T-helper 17 cell (primary cell): ENCODE measurements at regions not wholly inside any gene's neighbourhood (a gene's known extent, or its start where the extent isn't known, plus 50 kb on each side); places are given as distances from the start of the nearest gene placed in this dataset.

Experiments
- ATAC-seq: fragments of 150-1000 bp; cut with Tn5 transposase; 2 replicates; pipeline ENCODE4 v1.10.0; 2021; ENCODE audit warnings: mild to moderate bottlenecking, moderate library complexity
- DNase-seq, 3 donors: peaks; one replicate each; pipeline versions ENCODE4 v3.0.0 to v3.0.0-alpha.2; 2020 to 2021
- H3K9me3 ChIP-seq: one replicate; pipeline ENCODE4 v1.7.0; 2013; ENCODE audit warnings: low read length, mild to moderate bottlenecking; ENCODE audit not compliant: control insufficient read depth, poor library complexity, severe bottlenecking
- H3K27ac Mint-ChIP-seq: one replicate; pipeline ENCODE4 v1.8.0; 2022; ENCODE audit warnings: mild to moderate bottlenecking, moderate library complexity, mixed read lengths
- H3K27me3 Mint-ChIP-seq: one replicate; pipeline ENCODE4 v1.8.0; 2022; ENCODE audit warnings: mixed read lengths
- H3K36me3 Mint-ChIP-seq: one replicate; pipeline ENCODE4 v1.8.0; 2022; ENCODE audit warnings: low read depth, mixed read lengths
- H3K4me1 Mint-ChIP-seq: one replicate; pipeline ENCODE4 v1.8.0; 2022; ENCODE audit warnings: mild to moderate bottlenecking, mixed read lengths
- H3K4me3 Mint-ChIP-seq: one replicate; pipeline ENCODE4 v1.8.0; 2022; ENCODE audit warnings: mild to moderate bottlenecking, moderate library complexity, mixed read lengths

DNA sequence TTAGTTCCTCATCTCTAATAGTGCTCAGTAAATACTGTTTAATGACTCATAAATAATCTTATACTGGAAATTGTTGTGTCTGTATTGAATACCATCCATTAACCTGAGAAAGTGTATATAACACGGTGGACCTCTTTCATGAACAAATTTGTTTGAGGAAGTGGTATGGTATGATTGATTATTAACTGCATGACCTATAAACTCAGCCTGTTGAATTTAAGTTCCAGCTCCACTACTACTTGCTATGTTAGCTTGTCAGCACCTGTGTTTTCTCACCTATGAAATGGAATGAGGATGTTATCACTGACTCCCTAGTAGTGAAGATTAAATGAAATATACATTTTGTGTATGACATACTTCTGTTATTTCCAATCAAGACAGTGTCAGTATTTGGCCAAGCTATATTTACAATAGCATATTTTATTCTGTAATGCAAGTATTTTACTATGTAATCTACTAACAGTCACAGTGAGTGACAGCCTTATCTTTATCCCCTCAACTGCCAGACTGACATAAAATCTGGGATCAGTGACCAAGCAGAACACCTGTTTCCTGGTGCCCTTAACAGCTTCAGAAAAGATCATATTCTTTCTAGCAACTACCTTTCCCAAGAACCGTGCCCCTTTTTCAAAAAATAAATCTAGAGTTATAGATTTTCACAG lies 77.3 kb upstream of the ITGA1 start:
- H3K9me3 ChIP-seq = no peaks in the 10 kb centered on the region
- no peaks in the 10 kb centered on the region for H3K36me3 Mint-ChIP-seq
- peaks cover 21% of the 10 kb centered on the region for H3K4me1 Mint-ChIP-seq
- H3K4me3 Mint-ChIP-seq = no peak overlapping the region
- DNase-seq (no peak), ATAC-seq (no peak)
- no peak overlapping the region for H3K27ac Mint-ChIP-seq
- no peaks in the 10 kb centered on the region for H3K27me3 Mint-ChIP-seq

DNA sequence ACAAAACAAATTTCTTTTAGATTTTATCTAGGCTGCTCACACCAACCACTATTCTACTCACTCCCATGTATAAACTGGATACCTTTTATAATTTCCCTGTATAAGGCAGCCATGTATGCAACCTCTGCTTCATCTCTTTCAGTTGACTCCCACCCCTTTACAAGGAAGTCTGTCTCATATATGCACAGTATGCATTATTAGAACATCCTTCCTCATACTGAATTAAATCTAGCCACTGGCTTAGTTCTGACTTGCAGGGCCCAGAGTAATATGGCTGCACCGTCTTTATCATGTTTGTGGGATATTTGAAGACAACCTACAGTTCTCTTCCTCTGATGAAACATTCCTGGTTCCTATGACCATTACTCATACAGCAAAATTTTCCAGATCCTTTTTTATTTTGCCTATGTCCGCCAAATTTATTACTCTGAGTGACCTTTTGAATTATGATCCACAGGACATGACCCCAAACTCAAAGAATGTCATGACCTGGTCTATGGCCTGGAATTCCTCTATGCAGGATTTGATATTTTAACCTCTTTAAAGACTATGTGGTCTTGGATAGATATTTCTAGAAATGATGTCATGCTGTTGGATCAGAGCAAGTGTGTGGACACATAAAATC lies 76.6 kb upstream of the ITGA1 start:
- peaks cover 21% of the 10 kb centered on the region for H3K4me1 Mint-ChIP-seq
- no peak overlapping the region for H3K4me3 Mint-ChIP-seq
- no peak for ATAC-seq
- DNase-seq = no peak
- H3K9me3 ChIP-seq = no peaks in the 10 kb centered on the region
- no peaks in the 10 kb centered on the region for H3K36me3 Mint-ChIP-seq
- no peak overlapping the region for H3K27ac Mint-ChIP-seq
- H3K27me3 Mint-ChIP-seq = no peaks in the 10 kb centered on the region

DNA sequence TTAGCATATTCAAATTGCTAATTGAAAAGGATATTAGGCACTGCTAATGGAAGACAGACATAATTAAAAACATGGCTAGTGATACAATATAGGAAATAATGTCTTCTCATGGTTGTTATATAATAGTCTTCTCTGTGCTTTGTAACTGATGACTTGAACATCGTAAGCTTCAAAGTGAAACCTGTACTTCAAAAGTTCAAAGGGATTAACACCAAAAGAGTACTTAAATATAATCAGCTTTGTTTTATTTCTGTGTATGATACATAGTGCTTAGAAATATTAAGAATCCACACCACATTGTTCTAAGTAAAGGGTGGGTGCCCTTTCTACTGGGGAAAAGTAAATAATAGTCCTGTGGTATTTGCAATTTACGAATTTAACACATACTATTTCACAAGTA lies 75.4 kb upstream of the ITGA1 start:
- H3K9me3 ChIP-seq = no peaks in the 10 kb centered on the region
- no peak for DNase-seq
- no peak overlapping the region for H3K4me3 Mint-ChIP-seq
- no peak overlapping the region for H3K27ac Mint-ChIP-seq
- H3K36me3 Mint-ChIP-seq = no peaks in the 10 kb centered on the region
- peak; percentile 49 for ATAC-seq
- H3K4me1 Mint-ChIP-seq = peaks cover 16% of the 10 kb centered on the region
- no peaks in the 10 kb centered on the region for H3K27me3 Mint-ChIP-seq

DNA sequence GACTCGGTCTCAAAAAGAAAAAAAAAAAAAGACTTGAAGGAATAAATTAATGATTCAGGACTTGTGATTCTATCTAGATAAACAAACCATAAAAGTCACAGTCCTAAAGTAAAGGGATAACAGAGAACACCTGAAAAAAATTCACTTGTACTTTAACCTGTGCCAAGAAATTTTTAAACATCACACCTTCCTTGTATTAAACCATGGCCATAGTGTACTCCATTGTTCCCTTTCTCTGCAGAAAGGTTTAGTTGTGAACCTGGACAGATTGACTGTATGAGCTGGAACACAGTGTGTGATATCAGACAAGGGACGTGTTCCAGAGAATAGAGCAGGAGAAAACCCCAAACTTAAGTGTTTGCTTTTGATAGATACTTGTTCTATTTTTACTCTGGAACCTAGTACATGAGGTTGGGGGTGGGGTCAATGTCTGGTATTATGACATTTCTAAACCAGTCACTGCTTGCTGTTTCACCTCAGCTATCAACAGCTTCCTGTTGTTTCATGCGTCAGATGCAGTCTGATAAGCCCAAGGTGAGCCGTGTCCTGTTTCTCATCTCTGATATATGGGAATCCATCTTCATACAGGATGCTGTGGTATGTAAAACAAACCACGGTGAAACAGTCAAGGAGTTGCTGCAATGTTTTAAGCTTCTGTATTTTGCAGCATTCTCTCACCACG lies 62.5 kb upstream of the ITGA1 start:
- ATAC-seq = peak; percentile 97
- H3K36me3 Mint-ChIP-seq = no peaks in the 10 kb centered on the region
- no peaks in the 10 kb centered on the region for H3K9me3 ChIP-seq
- peak overlapping the region; percentile 85 for H3K4me3 Mint-ChIP-seq
- peaks cover 32% of the 10 kb centered on the region for H3K4me1 Mint-ChIP-seq
- H3K27ac Mint-ChIP-seq = peak overlapping the region; percentile 94
- peak; percentile 11 to 51 (median 35) for DNase-seq
- no peaks in the 10 kb centered on the region for H3K27me3 Mint-ChIP-seq

DNA sequence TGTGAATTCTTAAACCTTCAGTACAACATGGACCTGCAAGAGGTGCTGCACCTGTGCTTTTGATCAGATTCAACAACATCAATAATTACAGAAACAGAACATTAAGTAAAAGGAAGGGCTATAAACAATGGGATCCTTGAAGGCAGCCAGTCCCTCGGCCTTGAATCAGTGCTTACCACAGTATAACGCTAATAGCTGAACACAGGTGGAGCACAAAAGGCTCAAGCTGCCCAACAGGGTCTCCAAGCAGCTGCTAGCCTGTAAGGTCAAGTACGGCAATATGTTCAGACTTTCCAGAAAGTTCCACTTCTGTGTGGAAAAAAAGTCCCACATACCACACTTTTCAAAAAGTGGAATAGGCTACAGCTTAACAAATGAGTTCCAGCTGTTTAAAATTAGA lies 61.9 kb upstream of the ITGA1 start:
- Mint-ChIP-seq H3K4me3 (peak overlapping the region; percentile 85), H3K36me3 (no peaks in the 10 kb centered on the region), H3K4me1 (peaks cover 33% of the 10 kb centered on the region), H3K27ac (peak overlapping the region; percentile 94), H3K27me3 (no peaks in the 10 kb centered on the region)
- no peak for DNase-seq
- no peak for ATAC-seq
- no peaks in the 10 kb centered on the region for H3K9me3 ChIP-seq

DNA sequence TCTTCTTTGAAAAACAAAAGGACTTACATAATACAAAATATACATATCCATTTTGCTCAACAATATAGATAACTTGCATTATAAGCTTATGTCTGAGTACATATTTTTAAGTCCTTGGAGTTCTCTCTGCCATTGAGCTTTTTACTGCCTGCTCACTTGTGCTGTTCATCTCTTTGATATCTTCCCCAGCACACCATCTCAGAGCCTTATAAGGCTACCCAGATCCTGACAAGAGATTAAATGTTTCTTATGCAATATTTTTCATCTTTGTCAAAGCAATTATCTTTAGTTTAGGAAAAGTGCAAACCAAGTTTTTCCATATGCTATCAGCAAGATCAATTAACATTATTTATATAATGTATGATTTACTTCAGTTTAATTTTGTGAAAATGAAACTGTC lies 60.7 kb upstream of the ITGA1 start:
- Mint-ChIP-seq H3K4me3 (peak overlapping the region; percentile 51), H3K27ac (peak overlapping the region; percentile 94), H3K27me3 (no peaks in the 10 kb centered on the region), H3K4me1 (peaks cover 33% of the 10 kb centered on the region), H3K36me3 (no peaks in the 10 kb centered on the region)
- no peak for DNase-seq
- ATAC-seq = no peak
- no peaks in the 10 kb centered on the region for H3K9me3 ChIP-seq

DNA sequence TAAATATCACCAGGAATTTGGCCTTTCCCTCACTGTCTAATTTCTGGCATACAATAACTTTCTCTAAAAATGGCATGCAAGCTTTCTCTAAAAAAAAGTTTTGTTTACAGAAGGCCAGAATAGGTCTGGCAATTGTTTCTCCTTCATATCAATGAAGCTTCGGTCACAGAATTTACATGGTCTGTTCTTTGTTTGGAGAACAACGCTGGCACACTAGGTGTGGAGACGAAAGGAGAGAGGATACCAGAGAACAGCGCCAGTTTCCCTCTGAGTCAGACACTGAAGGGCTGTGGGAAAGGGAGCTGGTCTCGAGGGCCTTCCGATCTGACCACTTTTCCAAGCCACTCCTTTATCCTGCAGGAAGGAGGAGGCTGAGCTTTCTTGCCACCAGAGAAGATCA lies 60.1 kb upstream of the ITGA1 start:
- Mint-ChIP-seq H3K4me1 (peaks cover 33% of the 10 kb centered on the region), H3K36me3 (no peaks in the 10 kb centered on the region), H3K27ac (peak overlapping the region; percentile 94), H3K4me3 (no peak overlapping the region), H3K27me3 (no peaks in the 10 kb centered on the region)
- ATAC-seq (no peak), DNase-seq (no peak)
- H3K9me3 ChIP-seq = no peaks in the 10 kb centered on the region

DNA sequence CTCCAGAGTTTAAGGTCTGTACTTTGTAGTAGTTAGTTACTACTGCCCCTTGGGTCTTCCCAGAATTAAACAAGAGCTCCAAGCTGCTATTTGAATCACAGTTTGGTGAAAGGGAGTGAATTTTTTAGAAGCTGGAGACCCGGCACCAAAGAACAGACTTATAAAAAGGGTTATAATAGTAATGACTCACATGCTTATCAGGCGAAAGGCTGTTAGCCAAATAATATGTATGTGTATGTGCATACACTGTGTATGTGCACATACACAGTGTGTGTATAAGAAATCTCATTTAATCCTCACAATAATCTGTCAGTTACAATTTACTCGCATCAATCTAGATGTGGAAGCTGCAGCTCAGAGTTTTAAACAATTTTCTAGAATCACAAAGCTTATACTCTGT lies 59.5 kb upstream of the ITGA1 start:
- peaks cover 30% of the 10 kb centered on the region for H3K4me1 Mint-ChIP-seq
- no peaks in the 10 kb centered on the region for H3K36me3 Mint-ChIP-seq
- DNase-seq (no peak), ATAC-seq (no peak)
- no peaks in the 10 kb centered on the region for H3K9me3 ChIP-seq
- peak overlapping the region; percentile 94 for H3K27ac Mint-ChIP-seq
- H3K27me3 Mint-ChIP-seq = no peaks in the 10 kb centered on the region
- H3K4me3 Mint-ChIP-seq = no peak overlapping the region

DNA sequence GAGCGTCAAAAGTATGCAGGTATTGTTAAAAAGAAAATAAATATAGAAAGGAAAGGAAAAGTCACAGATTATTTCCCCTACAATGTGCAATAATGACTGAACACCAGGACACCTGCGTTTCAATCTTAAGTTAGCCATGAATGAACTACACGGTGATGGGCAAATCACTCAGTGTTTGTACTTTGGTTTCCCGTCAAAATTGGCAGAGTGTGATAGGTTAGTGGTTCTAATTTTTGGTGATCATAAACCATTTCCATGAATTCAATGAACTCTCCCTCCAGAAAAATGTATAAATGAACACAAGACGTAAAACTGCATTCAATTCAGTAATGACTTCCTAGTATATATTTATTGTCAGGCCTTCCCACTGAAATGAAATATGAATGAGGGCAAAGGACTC lies 59.0 kb upstream of the ITGA1 start:
- Mint-ChIP-seq H3K36me3 (no peaks in the 10 kb centered on the region), H3K27me3 (no peaks in the 10 kb centered on the region), H3K27ac (peak overlapping the region; percentile 16), H3K4me3 (no peak overlapping the region), H3K4me1 (peaks cover 30% of the 10 kb centered on the region)
- DNase-seq (no peak), ATAC-seq (no peak)
- H3K9me3 ChIP-seq = no peaks in the 10 kb centered on the region

DNA sequence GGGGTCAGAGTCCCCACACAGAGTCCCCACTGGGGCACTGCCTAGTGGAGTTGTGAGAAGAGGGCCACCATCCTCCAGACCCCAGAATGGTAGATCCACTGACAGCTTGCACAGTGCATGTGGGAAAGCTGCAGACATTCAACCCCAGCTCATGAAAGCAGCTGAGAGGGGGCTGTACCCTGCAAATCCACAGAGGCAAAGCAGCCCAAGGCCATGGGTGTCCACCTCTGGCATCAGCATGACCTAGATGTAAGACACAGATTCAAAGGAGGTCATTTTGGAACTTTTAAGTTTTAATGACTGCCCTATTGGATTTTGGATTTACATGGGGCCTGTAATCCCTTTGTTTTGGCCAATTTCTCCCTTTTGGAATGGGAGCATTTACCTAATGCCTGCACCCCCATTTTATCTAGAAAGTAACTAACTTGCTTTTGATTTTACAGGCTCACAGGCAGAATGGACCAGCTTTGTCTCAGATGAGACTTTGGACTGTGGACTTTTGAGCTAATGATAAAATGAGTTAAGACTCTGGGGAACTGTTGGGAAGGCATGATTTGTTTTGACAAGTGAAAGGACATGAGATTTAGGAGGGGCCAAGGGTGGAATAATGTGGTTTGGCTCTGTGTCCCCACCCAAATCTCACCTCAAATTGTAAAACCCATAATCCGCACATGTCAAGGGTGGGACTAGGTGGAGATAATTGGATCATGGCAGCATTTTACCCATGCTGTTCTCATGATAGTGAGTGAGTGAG lies 56.3 kb upstream of the ITGA1 start:
- no peak overlapping the region for H3K27ac Mint-ChIP-seq
- no peak for ATAC-seq
- no peaks in the 10 kb centered on the region for H3K27me3 Mint-ChIP-seq
- no peaks in the 10 kb centered on the region for H3K36me3 Mint-ChIP-seq
- H3K4me1 Mint-ChIP-seq = peaks cover 19% of the 10 kb centered on the region
- no peak for DNase-seq
- no peak overlapping the region for H3K4me3 Mint-ChIP-seq
- no peaks in the 10 kb centered on the region for H3K9me3 ChIP-seq

DNA sequence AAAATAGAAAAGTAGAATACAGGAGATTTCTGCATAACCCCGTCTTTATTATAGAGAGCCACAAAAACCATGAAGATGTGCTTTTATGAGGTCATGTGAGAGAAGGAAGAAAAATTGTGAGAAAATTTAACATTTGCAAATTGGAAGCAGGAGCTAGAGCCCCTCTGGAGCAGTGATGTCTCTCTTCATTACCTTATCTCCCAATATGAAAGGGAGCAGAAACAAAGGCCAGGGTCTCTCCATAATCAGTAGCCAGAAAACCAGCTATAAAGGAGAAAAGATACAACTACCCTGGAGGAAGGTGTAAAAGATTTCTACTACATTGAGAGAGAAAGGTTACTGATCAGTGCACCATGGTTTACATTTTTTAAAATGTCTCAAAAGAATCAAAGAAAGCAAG lies 53.2 kb upstream of the ITGA1 start:
- no peak for DNase-seq

DNA sequence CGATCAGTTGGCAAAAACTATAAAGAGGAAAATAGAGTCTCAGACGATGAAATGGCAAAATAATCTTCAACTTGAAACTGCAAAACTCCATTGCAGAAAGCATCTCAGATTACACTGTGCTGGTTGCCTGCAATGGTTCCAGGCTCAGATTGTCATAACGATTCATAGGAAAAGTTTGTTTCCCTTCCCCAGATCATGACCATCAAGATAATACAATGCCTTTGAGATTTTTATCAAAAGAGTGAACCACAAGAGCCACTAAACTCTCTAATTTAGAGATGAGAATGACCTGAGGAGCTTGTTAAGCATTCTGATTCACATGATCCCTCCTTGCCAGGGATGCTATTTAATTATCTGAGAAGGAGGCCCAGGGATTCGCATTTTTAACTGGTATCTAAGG lies 52.6 kb upstream of the ITGA1 start:
- DNase-seq (no peak), ATAC-seq (no peak)
- Mint-ChIP-seq H3K4me3 (no peak overlapping the region), H3K27me3 (no peaks in the 10 kb centered on the region), H3K4me1 (peaks cover 8% of the 10 kb centered on the region), H3K36me3 (no peaks in the 10 kb centered on the region), H3K27ac (no peak overlapping the region)
- no peaks in the 10 kb centered on the region for H3K9me3 ChIP-seq

More for the DNA sequence above, 53.2 kb upstream of the ITGA1 start:
- H3K9me3 ChIP-seq = no peaks in the 10 kb centered on the region
- no peak for ATAC-seq
- Mint-ChIP-seq H3K4me1 (peaks cover 10% of the 10 kb centered on the region), H3K4me3 (no peak overlapping the region), H3K36me3 (no peaks in the 10 kb centered on the region), H3K27me3 (no peaks in the 10 kb centered on the region), H3K27ac (no peak overlapping the region)
